ENCODE measurements at regions not wholly inside any gene's neighbourhood (a gene's known extent, or its start where the extent isn't known, plus 50 kb on each side); places are given as distances from the start of the nearest gene placed in this dataset.

- Histone ChIP-seq H2AFZ (ENCODE audit: low read depth) (no peak overlapping the region), H3K4me2 (no peak overlapping the region), H3K4me3 (IDR thresholded peaks at IDR 0.05; ENCODE audit: insufficient read depth, low read depth, low read length) (no peak overlapping the region), H3K36me3 (ENCODE audit: insufficient read depth) (no peaks in the 10 kb centered on the region), H3K27me3 (ENCODE audit: insufficient read depth, low read depth) (no peaks in the 10 kb centered on the region), H3K79me2 (ENCODE audit: insufficient read depth, low read depth) (no peaks in the 10 kb centered on the region), H3K27ac (no peak overlapping the region), H4K20me1 (ENCODE audit: insufficient read depth) (no peaks in the 10 kb centered on the region), H3K4me1 (ENCODE audit: low read depth, poor library complexity, severe bottlenecking) (no peaks in the 10 kb centered on the region), H3K9ac (no peak overlapping the region)
- no peak for TF ChIP-seq CTCF (conservative IDR thresholded peaks at IDR 0.05; ENCODE audit: low read depth, low read length)
Measured at GRCh38 chr16:55248494-55248893, 75.5 kb upstream of the IRX6 start.

- Histone ChIP-seq H3K4me3 (IDR thresholded peaks at IDR 0.05; ENCODE audit: insufficient read depth, low read depth, low read length) (no peak overlapping the region), H3K9ac (no peak overlapping the region), H2AFZ (ENCODE audit: low read depth) (no peak overlapping the region), H4K20me1 (ENCODE audit: insufficient read depth) (no peaks in the 10 kb centered on the region), H3K4me1 (ENCODE audit: low read depth, poor library complexity, severe bottlenecking) (no peaks in the 10 kb centered on the region), H3K27me3 (ENCODE audit: insufficient read depth, low read depth) (no peaks in the 10 kb centered on the region), H3K79me2 (ENCODE audit: insufficient read depth, low read depth) (no peaks in the 10 kb centered on the region), H3K36me3 (ENCODE audit: insufficient read depth) (no peaks in the 10 kb centered on the region), H3K27ac (no peak overlapping the region), H3K4me2 (no peak overlapping the region)
- TF ChIP-seq CTCF (conservative IDR thresholded peaks at IDR 0.05; ENCODE audit: low read depth, low read length), result no peak
Measured at GRCh38 chr16:55249361-55249760, 74.6 kb upstream of the IRX6 start.

- H2AFZ ChIP-seq (ENCODE audit: low read depth), result no peak overlapping the region
- no peak overlapping the region for H3K27ac ChIP-seq
- H3K36me3 ChIP-seq (ENCODE audit: insufficient read depth), result no peaks in the 10 kb centered on the region
- H3K4me3 ChIP-seq (IDR thresholded peaks at IDR 0.05; ENCODE audit: insufficient read depth, low read depth, low read length), result no peak overlapping the region
- no peaks in the 10 kb centered on the region for H3K79me2 ChIP-seq (ENCODE audit: insufficient read depth, low read depth)
- no peaks in the 10 kb centered on the region for H3K4me1 ChIP-seq (ENCODE audit: low read depth, poor library complexity, severe bottlenecking)
- H3K4me2 ChIP-seq, result no peak overlapping the region
- TF ChIP-seq CTCF (conservative IDR thresholded peaks at IDR 0.05; ENCODE audit: low read depth, low read length), result no peak
- no peak overlapping the region for H3K9ac ChIP-seq
- no peaks in the 10 kb centered on the region for H3K27me3 ChIP-seq (ENCODE audit: insufficient read depth, low read depth)
- H4K20me1 ChIP-seq (ENCODE audit: insufficient read depth), result no peaks in the 10 kb centered on the region
Measured at GRCh38 chr16:55249936-55250335, 74.1 kb upstream of the IRX6 start.

- Histone ChIP-seq H3K36me3 (ENCODE audit: insufficient read depth) (no peaks in the 10 kb centered on the region), H3K79me2 (ENCODE audit: insufficient read depth, low read depth) (no peaks in the 10 kb centered on the region)
Measured at GRCh38 chr16:55250701-55251100, 73.3 kb upstream of the IRX6 start.

More at GRCh38 chr16:55250701-55251100, 73.3 kb upstream of the IRX6 start:
- Histone ChIP-seq H3K4me1 (ENCODE audit: low read depth, poor library complexity, severe bottlenecking) (no peaks in the 10 kb centered on the region), H3K4me2 (no peak overlapping the region), H4K20me1 (ENCODE audit: insufficient read depth) (no peaks in the 10 kb centered on the region), H3K4me3 (IDR thresholded peaks at IDR 0.05; ENCODE audit: insufficient read depth, low read depth, low read length) (no peak overlapping the region), H3K27me3 (ENCODE audit: insufficient read depth, low read depth) (no peaks in the 10 kb centered on the region), H2AFZ (ENCODE audit: low read depth) (no peak overlapping the region), H3K9ac (no peak overlapping the region), H3K27ac (no peak overlapping the region)
- no peak for TF ChIP-seq CTCF (conservative IDR thresholded peaks at IDR 0.05; ENCODE audit: low read depth, low read length)
